Bronchial epithelial cell (primary cell): ENCODE measurements at regions not wholly inside any gene's neighbourhood (a gene's known extent, or its start where the extent isn't known, plus 50 kb on each side); places are given as distances from the start of the nearest gene placed in this dataset.

Source experiments
- DNase-seq: peaks from one replicate; pipeline ENCODE4 v3.0.0-alpha.2; 2010; ENCODE audit warnings: low read depth
- FAIRE-seq: peaks from 2 replicates; lab custom pipeline; 2011; peaks lifted over from hg19 to GRCh38; lab: Jason Lieb, UNC
- H3K27me3 ChIP-seq: 2 replicates; pipeline ENCODE4 v1.5.1; 2011; ENCODE audit warnings: low read length; ENCODE audit not compliant: control insufficient read depth, insufficient read depth
- H3K36me3 ChIP-seq: 2 replicates; pipeline ENCODE4 v1.5.1; 2011; ENCODE audit warnings: low read length; ENCODE audit not compliant: control insufficient read depth, insufficient read depth
- H3K4me3 ChIP-seq: 2 replicates; pipeline ENCODE4 v1.5.1; 2011; ENCODE audit warnings: mild to moderate bottlenecking, low read depth, low read length, control low read depth
- CTCF ChIP-seq: IDR thresholded peaks from 2 replicates; pipeline ENCODE4 v1.5.1; 2011; ENCODE audit warnings: mild to moderate bottlenecking, moderate library complexity, low read length, control low read depth, inconsistent platforms; ENCODE audit not compliant: insufficient read depth, severe bottlenecking

DNA sequence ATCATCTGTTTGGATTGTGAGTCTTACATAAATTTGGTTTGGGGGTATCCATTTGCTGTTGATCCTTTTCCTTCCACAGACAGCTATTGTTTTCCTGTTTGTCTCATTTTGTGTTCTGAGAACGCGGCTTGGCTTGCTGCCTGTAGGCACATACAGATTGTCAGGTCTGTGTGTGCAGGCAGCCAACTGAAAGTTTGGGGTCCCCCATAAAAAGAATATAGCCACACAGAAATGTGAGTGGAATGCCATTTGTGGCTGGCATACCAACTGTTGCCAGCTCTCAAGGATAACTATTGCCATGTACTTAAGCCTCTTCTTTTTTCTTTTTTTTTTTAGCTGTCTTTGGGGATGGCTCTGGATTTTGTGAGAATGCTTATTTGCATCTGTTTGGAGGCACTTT lies 1308.0 kb downstream of the ROBO1 start:
- TF ChIP-seq CTCF, result no peak
- H3K27me3 ChIP-seq, result no peaks in the 10 kb centered on the region
- no peaks in the 10 kb centered on the region for H3K36me3 ChIP-seq
- DNase-seq (no peak), FAIRE-seq (no peak)
- H3K4me3 ChIP-seq, result no peak overlapping the region

DNA sequence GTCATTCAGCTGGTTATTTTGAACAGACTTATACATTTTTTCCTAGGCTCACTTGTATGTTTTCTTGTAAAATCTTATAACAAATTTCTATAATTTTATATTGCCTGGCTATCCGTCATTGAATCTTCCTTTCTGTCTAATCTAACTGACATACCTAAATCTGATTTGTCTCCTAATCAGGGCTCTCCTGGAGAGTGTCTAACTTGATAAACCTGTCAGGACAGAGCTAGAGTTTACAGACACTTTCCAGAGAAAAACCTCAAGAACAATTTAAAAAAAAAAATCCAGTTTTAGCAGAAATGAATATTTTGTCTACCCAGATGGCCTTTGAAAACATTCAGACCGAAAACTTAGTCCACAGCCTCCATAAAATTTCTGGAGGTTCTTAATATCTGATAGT lies 1305.8 kb downstream of the ROBO1 start:
- H3K27me3 ChIP-seq, result no peaks in the 10 kb centered on the region
- FAIRE-seq, result no peak

GRCh38 chr3:78476076-78476475 lies 1291.7 kb downstream of the ROBO1 start:
- FAIRE-seq (no peak), DNase-seq (no peak)
- H3K36me3 ChIP-seq, result no peaks in the 10 kb centered on the region
- H3K4me3 ChIP-seq, result no peak overlapping the region
- no peaks in the 10 kb centered on the region for H3K27me3 ChIP-seq
- TF ChIP-seq CTCF, result no peak

More for the DNA sequence above, 1305.8 kb downstream of the ROBO1 start:
- no peak for TF ChIP-seq CTCF
- no peak for DNase-seq
- no peaks in the 10 kb centered on the region for H3K36me3 ChIP-seq
- no peak overlapping the region for H3K4me3 ChIP-seq

DNA sequence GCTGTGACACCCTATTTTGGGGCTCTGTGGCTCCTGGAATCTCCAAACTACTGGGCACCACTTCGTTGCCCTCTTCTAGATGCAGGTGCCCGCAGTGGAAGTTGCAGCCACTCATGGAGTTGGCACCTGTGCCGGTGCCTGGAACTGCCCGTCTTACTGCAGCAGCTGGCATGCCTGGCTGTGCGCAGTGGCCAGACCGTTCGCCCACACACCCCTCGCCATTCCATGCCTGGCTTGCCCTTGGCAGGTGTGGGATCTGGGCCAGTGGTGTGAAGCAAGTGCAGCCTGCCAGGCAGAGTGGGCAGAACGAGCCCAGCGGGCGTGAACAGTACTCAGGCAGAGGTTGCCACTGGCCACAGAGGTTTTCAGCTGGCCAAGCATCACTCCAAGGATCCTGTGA lies 1286.7 kb downstream of the ROBO1 start:
- FAIRE-seq (no peak), DNase-seq (no peak)
- H3K36me3 ChIP-seq, result no peaks in the 10 kb centered on the region
- TF ChIP-seq CTCF, result no peak
- H3K4me3 ChIP-seq, result no peak overlapping the region
- no peaks in the 10 kb centered on the region for H3K27me3 ChIP-seq

DNA sequence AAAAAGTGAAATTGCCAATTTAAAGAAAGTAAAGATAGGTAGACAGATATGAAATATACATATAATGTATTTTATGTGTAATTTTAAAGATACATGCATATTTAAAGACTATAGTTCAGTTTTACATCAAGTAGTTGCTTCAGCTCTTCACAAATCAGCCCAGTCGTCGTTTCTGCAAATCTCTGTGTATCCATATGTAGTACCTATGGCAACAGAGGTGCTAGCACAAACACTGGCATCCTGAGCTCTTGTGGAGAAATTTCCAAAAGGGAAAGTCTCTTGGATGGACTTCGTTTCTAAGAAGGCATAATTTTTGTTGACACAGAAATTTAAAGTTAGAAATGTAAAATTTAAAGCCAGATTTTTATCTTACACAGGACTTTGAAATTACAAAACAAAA lies 1284.7 kb downstream of the ROBO1 start:
- DNase-seq, result no peak
- no peak for FAIRE-seq
- H3K36me3 ChIP-seq, result no peaks in the 10 kb centered on the region
- H3K4me3 ChIP-seq, result no peak overlapping the region
- TF ChIP-seq CTCF, result no peak
- no peaks in the 10 kb centered on the region for H3K27me3 ChIP-seq

DNA sequence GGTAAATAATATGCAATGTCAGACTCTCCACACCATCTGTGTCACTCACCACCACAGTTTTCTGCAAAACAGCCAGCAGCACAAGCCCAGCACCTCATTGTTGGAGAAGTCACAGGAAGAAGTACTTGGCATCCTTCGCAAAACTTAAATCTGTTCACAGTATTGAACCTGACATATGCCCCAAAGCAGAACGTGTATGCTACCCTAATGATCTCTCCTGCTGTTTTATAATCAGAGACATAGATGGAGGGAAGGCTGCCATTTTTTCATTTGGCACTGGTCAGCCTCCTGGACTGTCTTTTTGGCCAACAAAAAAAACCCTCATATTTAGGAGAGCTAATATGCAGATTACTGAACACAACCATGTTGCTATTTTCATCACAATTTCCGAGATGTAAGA lies 1272.9 kb downstream of the ROBO1 start:
- Histone ChIP-seq H3K27me3 (no peaks in the 10 kb centered on the region), H3K4me3 (no peak overlapping the region), H3K36me3 (no peaks in the 10 kb centered on the region)
- TF ChIP-seq CTCF, result no peak
- DNase-seq (no peak), FAIRE-seq (no peak)
